Adrenal gland (tissue), 9 donors: ENCODE measurements at regions not wholly inside any gene's neighbourhood (a gene's known extent, or its start where the extent isn't known, plus 50 kb on each side); places are given as distances from the start of the nearest gene placed in this dataset.

Experiments
- DNase-seq, 7 donors: peaks; one replicate each; pipeline ENCODE4 v3.0.0-alpha.2; 2019 to 2020
- H3K27ac ChIP-seq, 5 donors: fragments of 200-600 bp; sonication (generic) in 4 of 5; 1 replicate in 3 of 5; 2 replicates in 2 of 5; pipeline versions ENCODE4 v1.5.1 to v1.8.0; 2016 to 2020; ENCODE audit warnings: mild to moderate bottlenecking in 1 of 5
- H3K27me3 ChIP-seq: fragments of 200-600 bp; 2 replicates; pipeline ENCODE4 v1.8.0; 2021
- H3K36me3 ChIP-seq, 2 donors: fragments of 200-600 bp; replicated peaks in 1 of 2; 1 replicate in 1 of 2; 2 replicates in 1 of 2; pipeline versions ENCODE4 v1.5.1 to v1.8.0; 2018 to 2022
- H3K4me1 ChIP-seq, 2 donors: fragments of 200-600 bp; replicated peaks in 1 of 2; 1 replicate in 1 of 2; 2 replicates in 1 of 2; pipeline versions ENCODE4 v1.5.1 to v1.8.0; 2018 to 2021
- H3K4me3 ChIP-seq, 4 donors: fragments of 200-600 bp; sonication (generic) in 3 of 4; one replicate each; pipeline ENCODE4 v1.5.1; 2016 to 2018
- H3K9me3 ChIP-seq, 3 donors: fragments of 200-600 bp; sonication (generic) in 1 of 3; replicated peaks in 1 of 3; 1 replicate in 2 of 3; 2 replicates in 1 of 3; pipeline versions ENCODE4 v1.5.1 to v1.8.0; 2016 to 2021
- CTCF ChIP-seq, 6 experiments: fragments of 450-650 bp in 4 of 6; fragments of 200-600 bp in 2 of 6; sonication (generic) in 1 of 6; IDR thresholded peaks; 1 replicate in 5 of 6; 2 replicates in 1 of 6; pipeline versions ENCODE4 v1.5.1 to v1.8.0; 2016 to 2021; ENCODE audit warnings: antibody characterized with exemption in 6 of 6, mild to moderate bottlenecking in 2 of 6, moderate library complexity in 1 of 6
- POLR2A ChIP-seq, 2 donors: fragments of 450-650 bp; IDR thresholded peaks; one replicate each; pipeline ENCODE4 v1.6.1; 2017; ENCODE audit warnings: antibody characterized with exemption in 2 of 2, mild to moderate bottlenecking in 2 of 2, moderate library complexity in 1 of 2
- WGBS, 4 donors: extraction: QIAGEN DNeasy Blood & Tissue Kit in 2 of 4; methylation state at CpG; one replicate each; pipeline versions ENCODE4 v1.1.5 to v1.1.7; 2013 to 2017; 5-methylcytosine and 5-hydroxymethylcytosine counted together
- intact Hi-C, 2 donors: fragments of 100-400 bp; cut with DNase I; formaldehyde crosslinking; loops; one replicate each; pipeline versions ENCODE4 v1.14.1 to v1.15.0; 2022 to 2023
- donor health status: healthy with polysubstance abuse.
- donor health status: Bipolar disorder and iron deficiency.
- donor health status: DM: yes; HTN: yes; CAD: no.
- donor health status: DM: no; HTN: no; CAD: no.
- donor health status: DM: no; HTN: no; CAD: no.

- intact Hi-C loops = no loop called here
- 83 to 96% (median 91%) methylated on average over 1 of the region's 1 CpG for WGBS, 4 donors
- H3K4me3 ChIP-seq = no peak overlapping the region
- H3K36me3 ChIP-seq = no peaks in the 10 kb centered on the region
- H3K4me1 ChIP-seq = no peaks in the 10 kb centered on the region
- no peaks in the 10 kb centered on the region for H3K27me3 ChIP-seq
- no peak for DNase-seq
- H3K9me3 ChIP-seq = no peaks in the 10 kb centered on the region
- H3K27ac ChIP-seq = no peak overlapping the region
- no peak for TF ChIP-seq POLR2A (IDR thresholded peaks at IDR 0.05)
- no peak for TF ChIP-seq CTCF (IDR thresholded peaks at IDR 0.05)
Observed at GRCh38 chr1:198977909-198978308, 339.1 kb downstream of the PTPRC start.

- Histone ChIP-seq H3K36me3 (no peaks in the 10 kb centered on the region), H3K27me3 (no peaks in the 10 kb centered on the region), H3K4me3 (no peak overlapping the region), H3K27ac (no peak overlapping the region), H3K9me3 (no peaks in the 10 kb centered on the region), H3K4me1 (no peaks in the 10 kb centered on the region)
- TF ChIP-seq CTCF (IDR thresholded peaks at IDR 0.05) = no peak
- TF ChIP-seq POLR2A (IDR thresholded peaks at IDR 0.05) = no peak
- DNase-seq = no peak
- 56 to 61% (median 60%) methylated on average over 1 of the region's 1 CpG for WGBS, 4 donors
- intact Hi-C loops = no loop called here
Observed at GRCh38 chr1:198978523-198978922, 339.7 kb downstream of the PTPRC start.

- no peaks in the 10 kb centered on the region for H3K27me3 ChIP-seq
- no peak overlapping the region for H3K27ac ChIP-seq
- no peaks in the 10 kb centered on the region for H3K9me3 ChIP-seq
- 77 to 82% (median 78%) methylated on average over 2 of the region's 2 CpGs for WGBS, 4 donors
- no peak overlapping the region for H3K4me3 ChIP-seq
- no peak for DNase-seq
- no peaks in the 10 kb centered on the region for H3K36me3 ChIP-seq
- intact Hi-C loops = no loop called here
- no peaks in the 10 kb centered on the region for H3K4me1 ChIP-seq
- TF ChIP-seq CTCF (IDR thresholded peaks at IDR 0.05) (no peak), POLR2A (IDR thresholded peaks at IDR 0.05) (no peak)
Observed at GRCh38 chr1:198986036-198986435, 347.2 kb downstream of the PTPRC start.

GRCh38 chr1:198986442-198986841, 347.6 kb downstream of the PTPRC start:
- WGBS, 4 donors = 61 to 77% (median 71%) methylated on average over 1 of the region's 1 CpG

More at GRCh38 chr1:198986442-198986841, 347.6 kb downstream of the PTPRC start:
- intact Hi-C loops = no loop called here
- Histone ChIP-seq H3K4me3 (no peak overlapping the region), H3K4me1 (no peaks in the 10 kb centered on the region), H3K27me3 (no peaks in the 10 kb centered on the region), H3K27ac (no peak overlapping the region), H3K36me3 (no peaks in the 10 kb centered on the region), H3K9me3 (no peaks in the 10 kb centered on the region)
- TF ChIP-seq POLR2A (IDR thresholded peaks at IDR 0.05) (no peak), CTCF (IDR thresholded peaks at IDR 0.05) (no peak)
- no peak for DNase-seq
